ENCODE measurements at regions not wholly inside any gene's neighbourhood (a gene's known extent, or its start where the extent isn't known, plus 50 kb on each side); places are given as distances from the start of the nearest gene placed in this dataset.

DNA sequence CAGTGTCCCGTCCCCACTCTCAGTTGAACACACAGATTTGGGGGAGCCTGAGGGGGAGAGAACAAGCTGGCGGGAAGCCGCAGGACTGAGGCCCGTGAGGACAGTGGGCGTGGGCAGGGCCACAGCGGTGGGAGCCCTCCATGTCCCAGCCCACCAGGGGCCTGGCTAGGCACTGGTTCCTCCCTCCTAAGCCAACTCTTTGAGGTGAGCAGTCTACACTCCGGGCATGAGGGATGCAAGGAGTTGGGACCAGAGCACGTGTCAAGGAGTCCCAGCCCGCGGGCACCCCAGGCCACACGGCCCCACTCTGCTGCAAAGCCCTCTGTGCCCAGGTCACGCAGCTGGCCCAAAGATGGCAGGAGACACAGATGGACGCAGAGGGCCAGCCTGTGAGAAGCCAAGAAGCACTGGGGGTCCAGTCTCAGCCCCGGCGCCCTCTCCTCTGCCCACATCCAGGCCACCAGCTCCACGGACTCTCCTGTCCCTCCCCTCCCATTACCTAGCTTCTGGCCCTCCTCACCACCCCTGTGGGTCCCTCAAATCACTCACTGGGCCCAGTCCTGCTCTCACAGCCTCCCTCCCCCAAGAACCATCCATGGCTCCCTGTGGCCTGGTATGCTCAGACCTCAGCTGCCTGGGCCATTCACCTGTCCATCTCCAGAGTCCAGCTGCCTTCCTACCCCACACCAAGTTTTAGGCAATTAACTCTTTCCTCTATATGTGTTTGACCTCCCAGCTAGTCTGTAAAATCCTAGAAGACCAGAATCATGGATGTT lies 206.5 kb downstream of the RBFOX3 start:
- TF ChIP-seq CTCF (IDR thresholded peaks at IDR 0.05): no peak

DNA sequence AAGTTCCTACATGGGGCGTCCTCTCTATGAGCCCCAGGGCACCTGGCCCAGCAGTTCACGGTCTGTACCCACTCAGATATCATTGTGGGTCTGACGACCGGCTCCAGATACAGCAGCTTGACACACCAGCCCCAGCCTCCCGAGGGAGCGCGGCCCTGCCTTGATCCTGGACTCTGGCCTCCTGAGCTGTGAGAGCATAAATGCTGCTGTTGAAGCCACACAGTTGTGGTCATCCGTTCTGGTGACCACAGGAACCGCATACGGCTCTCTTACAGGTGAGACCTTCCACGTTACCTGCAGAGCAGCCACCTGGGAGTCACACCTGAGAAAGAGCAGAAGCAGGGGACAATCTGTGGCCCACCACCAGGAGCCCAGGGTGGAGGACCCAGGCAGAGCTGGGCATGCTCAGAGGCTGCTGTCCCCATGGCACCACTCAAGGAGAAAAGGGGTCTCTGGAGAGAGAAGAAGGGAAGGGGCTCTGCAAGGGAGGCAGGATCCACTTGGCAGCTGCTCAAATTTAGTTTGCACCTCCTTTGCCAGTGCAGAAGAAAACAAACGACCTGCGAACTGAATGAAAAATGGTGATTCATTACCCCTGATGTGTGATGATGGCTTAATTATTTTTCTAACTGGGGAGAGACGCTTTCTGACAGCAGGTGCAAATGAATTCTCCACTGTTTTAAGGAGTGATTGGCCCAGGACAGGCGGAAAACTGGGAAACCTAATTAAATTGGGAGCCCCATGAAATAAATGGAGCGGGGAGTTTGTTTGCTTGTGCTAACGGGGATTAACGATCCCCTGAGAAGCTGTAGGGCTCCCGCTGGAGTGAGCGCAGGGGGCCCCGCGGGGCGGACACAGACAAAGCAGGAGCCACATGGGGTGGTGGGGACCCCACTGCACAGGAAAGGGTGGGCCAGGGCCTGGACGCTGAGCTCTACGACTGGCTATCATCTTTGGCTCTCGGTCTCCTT lies 208.9 kb downstream of the RBFOX3 start:
- TF ChIP-seq CTCF (IDR thresholded peaks at IDR 0.05): no peak

- TF ChIP-seq CTCF (IDR thresholded peaks at IDR 0.05): peak; percentile 93
Measured at GRCh38 chr17:79400989-79401703, 209.7 kb downstream of the RBFOX3 start.

DNA sequence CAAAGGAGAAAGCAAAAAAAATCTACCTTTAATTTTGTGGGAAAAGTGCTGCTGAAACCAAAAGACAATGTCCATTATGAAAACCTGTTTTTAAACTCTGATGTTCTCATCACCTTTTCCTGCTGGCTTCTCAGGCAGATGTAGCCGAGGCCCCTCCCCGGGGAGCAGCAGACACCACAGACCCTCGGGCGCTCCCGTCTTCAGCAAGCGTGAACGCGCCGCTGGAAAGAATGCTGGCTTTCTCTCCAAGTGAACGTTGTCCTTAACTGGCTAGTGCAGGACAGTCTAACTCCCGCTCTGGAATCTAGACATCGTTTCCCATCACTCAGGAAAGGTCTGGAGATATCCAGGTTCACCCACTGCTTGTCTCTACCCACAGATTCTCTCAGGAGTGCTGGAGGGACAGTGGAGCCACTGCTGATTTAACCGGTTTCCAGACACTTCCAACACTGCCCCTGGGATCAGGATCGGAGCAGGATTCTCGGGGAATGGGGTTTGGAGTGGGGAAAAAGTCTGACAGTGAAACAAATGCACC lies 211.2 kb downstream of the RBFOX3 start:
- no peak for TF ChIP-seq CTCF (IDR thresholded peaks at IDR 0.05)

GRCh38 chr17:79398441-79398840 lies 212.4 kb downstream of the RBFOX3 start:
- no peak for TF ChIP-seq CTCF (IDR thresholded peaks at IDR 0.05)

- TF ChIP-seq CTCF (IDR thresholded peaks at IDR 0.05): no peak
Measured at GRCh38 chr17:79396696-79397095, 214.2 kb downstream of the RBFOX3 start.

- no peak for TF ChIP-seq CTCF (IDR thresholded peaks at IDR 0.05)
Measured at GRCh38 chr17:79395545-79395944, 215.3 kb downstream of the RBFOX3 start.

Data from LNCAP (cell line).